ENCODE measurements at regions not wholly inside any gene's neighbourhood (a gene's known extent, or its start where the extent isn't known, plus 50 kb on each side); places are given as distances from the start of the nearest gene placed in this dataset.

DNA sequence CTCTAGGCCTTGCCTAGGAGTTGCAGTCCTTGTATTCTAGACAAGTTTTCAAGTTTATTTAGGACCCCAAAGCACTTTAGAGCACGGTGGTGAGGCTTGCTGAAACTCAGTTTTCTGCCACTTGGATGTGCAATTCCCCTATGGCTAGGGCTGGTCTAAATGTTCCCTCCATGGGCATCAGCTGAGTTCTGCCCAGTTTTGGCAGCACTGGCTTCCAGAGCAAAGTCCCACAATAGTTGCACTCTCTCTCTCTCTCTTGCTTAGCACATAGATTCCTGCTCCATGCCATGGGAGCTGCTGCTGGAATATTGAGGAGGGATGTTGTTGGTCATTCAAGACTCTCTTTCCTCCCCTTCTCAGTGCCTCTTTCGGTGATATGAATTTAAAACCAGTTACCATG is 760.2 kb upstream of the SLC39A10 start (continued):
- TF ChIP-seq, protein P1, sequence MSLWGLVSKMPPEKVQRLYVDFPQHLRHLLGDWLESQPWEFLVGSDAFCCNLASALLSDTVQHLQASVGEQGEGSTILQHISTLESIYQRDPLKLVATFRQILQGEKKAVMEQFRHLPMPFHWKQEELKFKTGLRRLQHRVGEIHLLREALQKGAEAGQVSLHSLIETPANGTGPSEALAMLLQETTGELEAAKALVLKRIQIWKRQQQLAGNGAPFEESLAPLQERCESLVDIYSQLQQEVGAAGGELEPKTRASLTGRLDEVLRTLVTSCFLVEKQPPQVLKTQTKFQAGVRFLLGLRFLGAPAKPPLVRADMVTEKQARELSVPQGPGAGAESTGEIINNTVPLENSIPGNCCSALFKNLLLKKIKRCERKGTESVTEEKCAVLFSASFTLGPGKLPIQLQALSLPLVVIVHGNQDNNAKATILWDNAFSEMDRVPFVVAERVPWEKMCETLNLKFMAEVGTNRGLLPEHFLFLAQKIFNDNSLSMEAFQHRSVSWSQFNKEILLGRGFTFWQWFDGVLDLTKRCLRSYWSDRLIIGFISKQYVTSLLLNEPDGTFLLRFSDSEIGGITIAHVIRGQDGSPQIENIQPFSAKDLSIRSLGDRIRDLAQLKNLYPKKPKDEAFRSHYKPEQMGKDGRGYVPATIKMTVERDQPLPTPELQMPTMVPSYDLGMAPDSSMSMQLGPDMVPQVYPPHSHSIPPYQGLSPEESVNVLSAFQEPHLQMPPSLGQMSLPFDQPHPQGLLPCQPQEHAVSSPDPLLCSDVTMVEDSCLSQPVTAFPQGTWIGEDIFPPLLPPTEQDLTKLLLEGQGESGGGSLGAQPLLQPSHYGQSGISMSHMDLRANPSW (CRISPR knock-in tag; conservative IDR thresholded peaks at IDR 0.05; ENCODE audit: low read depth): no peak

DNA sequence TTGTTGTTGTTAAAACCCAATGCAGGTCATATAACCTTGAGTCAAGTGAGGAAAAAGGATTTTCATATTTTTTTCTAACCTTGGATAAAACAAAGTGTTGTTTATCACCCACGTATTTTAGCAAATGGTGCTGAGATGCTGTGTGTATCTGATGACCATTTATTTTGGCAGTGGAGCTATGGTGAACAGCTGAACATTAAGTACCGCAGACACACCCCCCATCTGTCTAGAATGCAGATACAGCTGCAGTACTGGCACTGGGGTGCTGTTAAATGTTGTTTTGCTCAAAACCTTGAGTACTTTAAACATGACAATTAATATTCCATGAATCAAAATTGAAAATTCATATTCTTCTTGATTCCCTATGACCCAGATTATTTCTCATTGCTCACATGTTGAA is 773.3 kb upstream of the SLC39A10 start:
- POLR2A ChIA-PET: no interaction called here
- H3K27me3 Mint-ChIP-seq (ENCODE audit: low read depth): no peaks in the 10 kb centered on the region
- CTCF ChIA-PET: no interaction called here
- no peak overlapping the region for H3K4me3 Mint-ChIP-seq
- ATAC-seq (no peak), DNase-seq (ENCODE audit: low spot score) (no peak)
- H3K9me3 Mint-ChIP-seq: peaks cover 6% of the 10 kb centered on the region; the same call in 1 of the 2 replicates
- peaks cover 3% of the 10 kb centered on the region; the same call in 1 of the 2 replicates for H3K4me1 Mint-ChIP-seq
- TF ChIP-seq GRHL2 (CRISPR knock-in tag; IDR thresholded peaks at IDR 0.05; ENCODE audit: insufficient replicate concordance, severe bottlenecking) (no peak), SMAD3 (CRISPR knock-in tag; IDR thresholded peaks at IDR 0.05; ENCODE audit: borderline replicate concordance) (no peak), NFYB (CRISPR knock-in tag; conservative IDR thresholded peaks at IDR 0.05; ENCODE audit: low read depth) (no peak), NFATC4 (CRISPR knock-in tag; IDR thresholded peaks at IDR 0.05) (no peak), CREB1 (CRISPR knock-in tag; IDR thresholded peaks at IDR 0.05) (no peak), HMGA2 (CRISPR knock-in tag; IDR thresholded peaks at IDR 0.05) (no peak), ATF1 (CRISPR knock-in tag; IDR thresholded peaks at IDR 0.05) (no peak), ETV6 (CRISPR knock-in tag; IDR thresholded peaks at IDR 0.05) (no peak), ELF4 (CRISPR knock-in tag; IDR thresholded peaks at IDR 0.05; ENCODE audit: low read depth) (no peak), SP1 (CRISPR knock-in tag; conservative IDR thresholded peaks at IDR 0.05) (no peak)
- TF ChIP-seq, protein P2, sequence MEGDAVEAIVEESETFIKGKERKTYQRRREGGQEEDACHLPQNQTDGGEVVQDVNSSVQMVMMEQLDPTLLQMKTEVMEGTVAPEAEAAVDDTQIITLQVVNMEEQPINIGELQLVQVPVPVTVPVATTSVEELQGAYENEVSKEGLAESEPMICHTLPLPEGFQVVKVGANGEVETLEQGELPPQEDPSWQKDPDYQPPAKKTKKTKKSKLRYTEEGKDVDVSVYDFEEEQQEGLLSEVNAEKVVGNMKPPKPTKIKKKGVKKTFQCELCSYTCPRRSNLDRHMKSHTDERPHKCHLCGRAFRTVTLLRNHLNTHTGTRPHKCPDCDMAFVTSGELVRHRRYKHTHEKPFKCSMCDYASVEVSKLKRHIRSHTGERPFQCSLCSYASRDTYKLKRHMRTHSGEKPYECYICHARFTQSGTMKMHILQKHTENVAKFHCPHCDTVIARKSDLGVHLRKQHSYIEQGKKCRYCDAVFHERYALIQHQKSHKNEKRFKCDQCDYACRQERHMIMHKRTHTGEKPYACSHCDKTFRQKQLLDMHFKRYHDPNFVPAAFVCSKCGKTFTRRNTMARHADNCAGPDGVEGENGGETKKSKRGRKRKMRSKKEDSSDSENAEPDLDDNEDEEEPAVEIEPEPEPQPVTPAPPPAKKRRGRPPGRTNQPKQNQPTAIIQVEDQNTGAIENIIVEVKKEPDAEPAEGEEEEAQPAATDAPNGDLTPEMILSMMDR (IDR thresholded peaks at IDR 0.05): no peak
- TF ChIP-seq, protein P3, sequence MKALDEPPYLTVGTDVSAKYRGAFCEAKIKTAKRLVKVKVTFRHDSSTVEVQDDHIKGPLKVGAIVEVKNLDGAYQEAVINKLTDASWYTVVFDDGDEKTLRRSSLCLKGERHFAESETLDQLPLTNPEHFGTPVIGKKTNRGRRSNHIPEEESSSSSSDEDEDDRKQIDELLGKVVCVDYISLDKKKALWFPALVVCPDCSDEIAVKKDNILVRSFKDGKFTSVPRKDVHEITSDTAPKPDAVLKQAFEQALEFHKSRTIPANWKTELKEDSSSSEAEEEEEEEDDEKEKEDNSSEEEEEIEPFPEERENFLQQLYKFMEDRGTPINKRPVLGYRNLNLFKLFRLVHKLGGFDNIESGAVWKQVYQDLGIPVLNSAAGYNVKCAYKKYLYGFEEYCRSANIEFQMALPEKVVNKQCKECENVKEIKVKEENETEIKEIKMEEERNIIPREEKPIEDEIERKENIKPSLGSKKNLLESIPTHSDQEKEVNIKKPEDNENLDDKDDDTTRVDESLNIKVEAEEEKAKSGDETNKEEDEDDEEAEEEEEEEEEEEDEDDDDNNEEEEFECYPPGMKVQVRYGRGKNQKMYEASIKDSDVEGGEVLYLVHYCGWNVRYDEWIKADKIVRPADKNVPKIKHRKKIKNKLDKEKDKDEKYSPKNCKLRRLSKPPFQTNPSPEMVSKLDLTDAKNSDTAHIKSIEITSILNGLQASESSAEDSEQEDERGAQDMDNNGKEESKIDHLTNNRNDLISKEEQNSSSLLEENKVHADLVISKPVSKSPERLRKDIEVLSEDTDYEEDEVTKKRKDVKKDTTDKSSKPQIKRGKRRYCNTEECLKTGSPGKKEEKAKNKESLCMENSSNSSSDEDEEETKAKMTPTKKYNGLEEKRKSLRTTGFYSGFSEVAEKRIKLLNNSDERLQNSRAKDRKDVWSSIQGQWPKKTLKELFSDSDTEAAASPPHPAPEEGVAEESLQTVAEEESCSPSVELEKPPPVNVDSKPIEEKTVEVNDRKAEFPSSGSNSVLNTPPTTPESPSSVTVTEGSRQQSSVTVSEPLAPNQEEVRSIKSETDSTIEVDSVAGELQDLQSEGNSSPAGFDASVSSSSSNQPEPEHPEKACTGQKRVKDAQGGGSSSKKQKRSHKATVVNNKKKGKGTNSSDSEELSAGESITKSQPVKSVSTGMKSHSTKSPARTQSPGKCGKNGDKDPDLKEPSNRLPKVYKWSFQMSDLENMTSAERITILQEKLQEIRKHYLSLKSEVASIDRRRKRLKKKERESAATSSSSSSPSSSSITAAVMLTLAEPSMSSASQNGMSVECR (CRISPR knock-in tag; IDR thresholded peaks at IDR 0.05; ENCODE audit: borderline replicate concordance): no peak
- TF ChIP-seq, protein P4, sequence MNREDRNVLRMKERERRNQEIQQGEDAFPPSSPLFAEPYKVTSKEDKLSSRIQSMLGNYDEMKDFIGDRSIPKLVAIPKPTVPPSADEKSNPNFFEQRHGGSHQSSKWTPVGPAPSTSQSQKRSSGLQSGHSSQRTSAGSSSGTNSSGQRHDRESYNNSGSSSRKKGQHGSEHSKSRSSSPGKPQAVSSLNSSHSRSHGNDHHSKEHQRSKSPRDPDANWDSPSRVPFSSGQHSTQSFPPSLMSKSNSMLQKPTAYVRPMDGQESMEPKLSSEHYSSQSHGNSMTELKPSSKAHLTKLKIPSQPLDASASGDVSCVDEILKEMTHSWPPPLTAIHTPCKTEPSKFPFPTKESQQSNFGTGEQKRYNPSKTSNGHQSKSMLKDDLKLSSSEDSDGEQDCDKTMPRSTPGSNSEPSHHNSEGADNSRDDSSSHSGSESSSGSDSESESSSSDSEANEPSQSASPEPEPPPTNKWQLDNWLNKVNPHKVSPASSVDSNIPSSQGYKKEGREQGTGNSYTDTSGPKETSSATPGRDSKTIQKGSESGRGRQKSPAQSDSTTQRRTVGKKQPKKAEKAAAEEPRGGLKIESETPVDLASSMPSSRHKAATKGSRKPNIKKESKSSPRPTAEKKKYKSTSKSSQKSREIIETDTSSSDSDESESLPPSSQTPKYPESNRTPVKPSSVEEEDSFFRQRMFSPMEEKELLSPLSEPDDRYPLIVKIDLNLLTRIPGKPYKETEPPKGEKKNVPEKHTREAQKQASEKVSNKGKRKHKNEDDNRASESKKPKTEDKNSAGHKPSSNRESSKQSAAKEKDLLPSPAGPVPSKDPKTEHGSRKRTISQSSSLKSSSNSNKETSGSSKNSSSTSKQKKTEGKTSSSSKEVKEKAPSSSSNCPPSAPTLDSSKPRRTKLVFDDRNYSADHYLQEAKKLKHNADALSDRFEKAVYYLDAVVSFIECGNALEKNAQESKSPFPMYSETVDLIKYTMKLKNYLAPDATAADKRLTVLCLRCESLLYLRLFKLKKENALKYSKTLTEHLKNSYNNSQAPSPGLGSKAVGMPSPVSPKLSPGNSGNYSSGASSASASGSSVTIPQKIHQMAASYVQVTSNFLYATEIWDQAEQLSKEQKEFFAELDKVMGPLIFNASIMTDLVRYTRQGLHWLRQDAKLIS (CRISPR knock-in tag; IDR thresholded peaks at IDR 0.05; ENCODE audit: borderline replicate concordance): no peak
- no peaks in the 10 kb centered on the region for H3K36me3 Mint-ChIP-seq
- H3K27ac Mint-ChIP-seq: no peak overlapping the region

All from WTC11 (cell line).